GM12874 (cell line): ENCODE measurements at regions not wholly inside any gene's neighbourhood (a gene's known extent, or its start where the extent isn't known, plus 50 kb on each side); places are given as distances from the start of the nearest gene placed in this dataset.

Experiments
- CTCF ChIP-seq: IDR thresholded peaks from 2 replicates; pipeline ENCODE4 v1.5.1; 2011; ENCODE audit warnings: low read depth, mild to moderate bottlenecking, control low read depth, low read length, moderate library complexity; ENCODE audit not compliant: insufficient read depth

GRCh38 chr4:83661359-83661758, 125.5 kb downstream of the GPAT3 start:
- TF ChIP-seq CTCF, result no peak

GRCh38 chr4:83660578-83660977, 124.7 kb downstream of the GPAT3 start:
- no peak for TF ChIP-seq CTCF

- TF ChIP-seq CTCF, result no peak
Measured at GRCh38 chr4:83658806-83659205, 122.9 kb downstream of the GPAT3 start.

- no peak for TF ChIP-seq CTCF
Measured at GRCh38 chr4:83657336-83657735, 121.4 kb downstream of the GPAT3 start.
